Activated T-helper 17 cell treated with anti-CD3 and anti-CD28 coated beads, Interleukin-2, amount 50 U/mL, for 72 hours (primary cell): ENCODE measurements at regions not wholly inside any gene's neighbourhood (a gene's known extent, or its start where the extent isn't known, plus 50 kb on each side); places are given as distances from the start of the nearest gene placed in this dataset.

Experiments used
- ATAC-seq: fragments of 150-1000 bp; cut with Tn5 transposase; replicated peaks from 2 replicates; pipeline ENCODE4 v1.10.0; 2021; ENCODE audit warnings: mild to moderate bottlenecking, moderate library complexity
- H3K27ac Mint-ChIP-seq: one replicate; pipeline ENCODE4 v1.8.0; 2022; ENCODE audit warnings: mixed read lengths
- H3K27me3 Mint-ChIP-seq: one replicate; pipeline ENCODE4 v1.8.0; 2022; ENCODE audit warnings: mixed read lengths
- H3K36me3 Mint-ChIP-seq: one replicate; pipeline ENCODE4 v1.8.0; 2022; ENCODE audit warnings: low read depth, mild to moderate bottlenecking, mixed read lengths
- H3K4me1 Mint-ChIP-seq: one replicate; pipeline ENCODE4 v1.8.0; 2022; ENCODE audit warnings: mixed read lengths
- H3K4me3 Mint-ChIP-seq: one replicate; pipeline ENCODE4 v1.8.0; 2022; ENCODE audit warnings: mild to moderate bottlenecking, mixed read lengths
- H3K9me3 Mint-ChIP-seq: one replicate; pipeline ENCODE4 v1.8.0; 2022; ENCODE audit warnings: mixed read lengths

DNA sequence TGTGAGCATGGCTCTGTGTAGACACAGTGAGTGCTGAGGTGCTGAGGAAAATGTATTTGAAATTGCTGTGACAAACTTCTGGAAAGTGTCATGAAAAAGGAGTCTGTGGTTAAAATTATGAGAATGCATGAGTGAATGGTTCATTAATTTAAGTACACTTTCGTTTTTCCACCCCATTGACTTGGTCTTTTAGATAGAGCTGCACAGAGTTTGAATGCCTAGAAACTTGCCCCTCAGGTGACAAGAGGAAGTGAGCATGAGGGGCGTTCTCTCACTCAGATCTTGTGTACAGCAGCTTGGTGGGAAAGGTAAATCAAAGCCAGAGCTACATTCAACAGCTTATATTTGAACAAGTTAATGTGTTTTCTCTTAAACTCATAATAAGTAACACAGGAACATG is 296.8 kb downstream of the WDR72 start:
- H3K27me3 Mint-ChIP-seq = peaks cover 1% of the 10 kb centered on the region
- no peaks in the 10 kb centered on the region for H3K36me3 Mint-ChIP-seq
- H3K4me1 Mint-ChIP-seq = no peaks in the 10 kb centered on the region
- no peak for ATAC-seq
- no peak overlapping the region for H3K4me3 Mint-ChIP-seq
- no peak overlapping the region for H3K27ac Mint-ChIP-seq
- H3K9me3 Mint-ChIP-seq = no peaks in the 10 kb centered on the region

DNA sequence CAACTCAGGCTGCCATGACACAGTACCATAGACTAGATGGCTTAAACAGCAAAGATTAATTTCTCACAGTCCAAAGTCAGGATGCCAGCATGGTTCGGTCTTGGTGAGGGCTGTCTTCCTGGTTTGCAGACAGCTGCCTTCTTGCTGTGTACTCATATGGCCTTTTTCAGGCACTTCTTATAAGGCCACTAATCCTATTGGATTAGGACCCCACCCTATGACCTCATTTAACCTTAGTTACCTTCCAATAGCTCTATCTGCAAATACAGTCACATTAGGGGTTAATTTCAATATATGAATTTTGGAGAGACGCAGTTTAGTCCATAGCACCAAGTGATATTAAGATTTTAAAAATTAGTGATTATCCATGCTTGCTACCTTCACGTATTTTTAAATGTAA is 297.8 kb downstream of the WDR72 start:
- Mint-ChIP-seq H3K4me3 (no peak overlapping the region), H3K36me3 (no peaks in the 10 kb centered on the region), H3K4me1 (no peaks in the 10 kb centered on the region), H3K27me3 (peaks cover 6% of the 10 kb centered on the region), H3K27ac (no peak overlapping the region), H3K9me3 (peaks cover 4% of the 10 kb centered on the region)
- no peak for ATAC-seq

DNA sequence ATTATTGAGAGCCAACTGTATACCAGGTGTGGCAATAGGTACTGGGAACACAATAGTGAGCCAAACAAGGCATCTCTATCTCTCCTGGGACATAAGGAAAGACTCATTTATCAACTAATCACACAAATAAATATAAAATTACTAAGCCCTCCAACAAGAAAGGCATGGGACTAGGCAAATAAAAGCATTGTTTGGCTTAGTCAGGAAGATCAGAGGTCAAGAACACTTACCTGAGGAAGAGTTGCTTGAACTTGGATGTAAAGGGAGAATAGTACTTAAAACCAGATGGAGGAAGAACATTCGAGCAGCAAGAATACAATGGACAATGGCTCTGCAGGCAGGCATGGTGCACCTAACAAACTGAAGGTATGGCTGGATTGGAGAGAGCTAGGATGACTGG is 300.7 kb downstream of the WDR72 start:
- Mint-ChIP-seq H3K36me3 (no peaks in the 10 kb centered on the region), H3K4me3 (no peak overlapping the region), H3K9me3 (peaks cover 4% of the 10 kb centered on the region), H3K27ac (no peak overlapping the region), H3K4me1 (no peaks in the 10 kb centered on the region), H3K27me3 (peaks cover 6% of the 10 kb centered on the region)
- no peak for ATAC-seq

DNA sequence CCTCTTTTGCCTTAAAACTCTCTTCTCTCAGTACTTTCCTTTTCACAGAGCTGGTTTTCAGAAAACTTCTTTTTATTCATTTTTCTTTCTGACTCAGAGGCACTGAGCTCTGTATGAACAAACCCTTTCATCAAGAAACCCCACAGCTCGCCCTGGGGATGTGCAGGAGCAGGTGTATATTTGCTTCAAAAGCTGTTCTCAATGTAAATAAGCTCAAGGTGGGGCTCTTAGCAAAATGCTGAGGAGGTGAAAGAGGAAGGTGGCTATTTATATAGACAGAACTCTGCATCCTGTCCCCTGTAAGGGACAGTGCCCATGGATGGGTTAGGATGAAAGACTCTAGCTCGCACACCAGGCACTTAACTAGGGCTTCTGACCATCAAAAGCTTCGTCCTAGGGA is 302.0 kb downstream of the WDR72 start:
- Mint-ChIP-seq H3K27ac (no peak overlapping the region), H3K36me3 (no peaks in the 10 kb centered on the region), H3K4me3 (no peak overlapping the region), H3K9me3 (peaks cover 4% of the 10 kb centered on the region), H3K4me1 (no peaks in the 10 kb centered on the region), H3K27me3 (peaks cover 6% of the 10 kb centered on the region)
- no peak for ATAC-seq

DNA sequence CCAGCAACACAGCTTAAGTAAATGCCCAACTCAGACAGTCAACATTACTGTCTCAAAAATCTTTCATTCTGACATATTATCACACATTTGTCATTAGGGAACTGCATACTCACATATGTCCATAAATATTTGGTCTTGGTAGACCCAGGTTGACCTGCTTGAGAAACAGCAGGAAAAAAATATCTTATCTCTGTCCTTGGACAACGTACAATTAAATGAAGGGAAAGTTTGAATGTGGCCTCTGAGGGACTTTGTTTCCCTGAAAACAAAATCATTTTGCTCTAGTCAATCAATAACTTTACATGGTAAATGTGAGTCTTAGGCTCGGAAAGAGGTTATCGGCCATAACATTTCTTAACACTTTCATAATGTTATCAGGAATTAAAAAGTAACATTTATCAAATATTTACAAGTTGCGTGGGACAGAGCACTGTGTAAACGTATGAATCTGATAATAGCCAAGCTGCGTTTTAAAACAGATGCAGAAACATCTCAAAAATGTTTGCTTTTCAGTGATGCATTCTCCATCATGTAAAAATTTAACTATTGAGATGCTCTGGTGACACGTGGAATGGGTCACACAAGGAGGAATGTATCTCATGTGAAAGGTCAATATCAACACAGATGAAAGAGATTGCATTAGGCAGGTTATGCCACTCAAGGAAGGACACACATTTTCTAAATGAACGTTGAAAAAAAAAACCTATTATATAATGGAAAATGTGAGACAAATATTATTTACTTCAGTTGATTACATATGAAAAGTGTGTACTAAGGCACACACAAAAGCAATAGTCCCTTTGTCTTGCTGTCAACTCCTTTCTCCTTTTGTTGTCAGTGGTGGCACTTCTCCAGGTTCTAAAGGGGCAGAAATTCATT is 304.4 kb downstream of the WDR72 start:
- H3K9me3 Mint-ChIP-seq = peaks cover 4% of the 10 kb centered on the region
- H3K36me3 Mint-ChIP-seq = no peaks in the 10 kb centered on the region
- peaks cover 6% of the 10 kb centered on the region for H3K27me3 Mint-ChIP-seq
- no peaks in the 10 kb centered on the region for H3K4me1 Mint-ChIP-seq
- no peak overlapping the region for H3K4me3 Mint-ChIP-seq
- ATAC-seq = no peak
- H3K27ac Mint-ChIP-seq = no peak overlapping the region

DNA sequence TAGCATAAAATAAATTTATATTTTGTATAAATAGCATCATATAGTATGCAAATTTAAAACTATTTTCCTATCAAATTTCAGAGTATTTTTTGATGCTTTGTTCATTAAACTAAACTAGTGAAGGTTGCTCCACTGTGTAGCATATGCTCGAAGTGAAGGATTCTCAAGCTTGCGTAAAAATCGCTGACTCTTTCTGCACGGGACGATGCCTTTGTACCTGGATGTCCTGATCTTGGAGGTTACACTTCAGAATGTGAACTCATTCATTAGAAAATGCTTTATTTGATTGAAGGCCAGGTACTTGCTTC is 305.0 kb downstream of the WDR72 start:
- Mint-ChIP-seq H3K4me3 (no peak overlapping the region), H3K4me1 (no peaks in the 10 kb centered on the region), H3K27me3 (peaks cover 6% of the 10 kb centered on the region), H3K9me3 (peaks cover 4% of the 10 kb centered on the region), H3K27ac (no peak overlapping the region), H3K36me3 (no peaks in the 10 kb centered on the region)
- ATAC-seq = no peak

DNA sequence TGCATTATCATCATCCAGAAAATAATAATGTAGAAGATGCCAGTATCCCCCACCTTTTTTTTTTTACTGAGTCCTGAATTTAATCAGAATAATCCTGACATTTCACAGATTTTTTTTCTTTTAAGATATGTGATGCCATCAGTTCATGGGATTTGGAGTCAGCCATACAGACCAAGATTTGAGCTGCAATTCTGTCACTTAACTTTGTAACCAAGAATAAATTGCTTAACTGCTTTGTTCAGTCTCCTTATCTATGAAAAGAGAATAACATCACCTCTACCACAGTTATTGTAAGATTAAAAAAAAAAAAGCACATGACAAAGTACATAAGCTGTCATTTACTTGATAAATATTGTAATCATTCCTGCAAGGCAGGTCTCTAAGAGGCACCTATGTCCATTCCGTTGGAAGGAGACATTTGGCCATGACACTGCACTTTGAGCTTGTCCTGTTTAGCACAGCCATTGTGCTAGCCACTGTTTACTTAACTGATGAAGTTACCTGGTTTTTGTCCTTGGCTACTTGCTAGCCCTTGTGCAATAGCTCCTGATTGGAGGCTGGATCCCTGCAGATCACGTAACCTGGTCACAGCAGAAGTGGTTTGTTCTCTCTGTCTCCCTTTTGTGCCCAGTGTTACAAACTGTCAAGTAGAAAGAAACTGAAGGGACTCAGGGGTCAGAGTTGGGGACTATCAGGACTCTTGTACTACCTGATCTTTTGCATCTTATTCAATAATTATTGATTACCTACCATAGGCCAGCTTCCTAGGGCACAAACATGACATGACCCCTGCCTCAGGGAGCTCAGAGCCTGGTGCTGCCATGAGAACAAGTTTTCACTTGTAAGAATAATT is 306.0 kb downstream of the WDR72 start:
- no peaks in the 10 kb centered on the region for H3K4me1 Mint-ChIP-seq
- no peaks in the 10 kb centered on the region for H3K36me3 Mint-ChIP-seq
- no peak overlapping the region for H3K4me3 Mint-ChIP-seq
- no peak for ATAC-seq
- peaks cover 6% of the 10 kb centered on the region for H3K27me3 Mint-ChIP-seq
- peaks cover 4% of the 10 kb centered on the region for H3K9me3 Mint-ChIP-seq
- H3K27ac Mint-ChIP-seq = no peak overlapping the region

DNA sequence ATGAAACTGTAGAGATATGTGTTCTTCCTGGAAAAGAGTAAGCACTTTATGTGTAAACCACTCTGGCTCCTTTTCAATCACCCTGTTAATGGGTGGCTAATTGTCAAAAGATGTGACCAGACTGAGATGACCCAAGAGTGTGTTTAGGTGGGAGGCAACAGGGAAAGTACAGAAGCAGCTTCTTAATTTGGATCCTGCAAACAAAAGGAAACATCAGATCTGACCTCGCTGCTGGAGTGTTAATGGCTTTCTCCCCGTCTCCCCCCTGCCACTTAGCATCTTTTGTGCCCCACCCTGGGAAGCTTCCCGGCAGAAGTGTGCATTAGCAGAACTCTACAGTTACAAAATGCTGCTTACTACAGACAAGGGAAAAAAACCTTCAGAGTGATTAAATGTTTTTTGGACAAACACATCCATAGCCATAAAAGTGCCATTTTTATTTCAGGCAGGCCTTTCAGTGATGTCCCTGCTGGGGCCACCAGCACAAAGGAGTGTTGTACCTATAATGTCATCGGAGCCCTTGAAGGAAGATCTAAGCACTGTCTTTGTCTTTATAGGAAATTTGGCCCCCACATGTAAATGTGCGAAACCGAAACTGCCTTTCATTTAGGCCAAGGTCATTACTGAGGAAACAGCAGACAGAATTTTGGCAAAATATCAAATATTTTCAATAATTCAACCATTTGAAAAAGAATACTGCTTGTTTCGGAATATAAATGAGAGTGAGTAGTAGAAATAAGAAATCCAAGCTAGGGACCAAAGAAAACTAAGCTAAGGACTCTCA is 311.0 kb downstream of the WDR72 start:
- no peaks in the 10 kb centered on the region for H3K4me1 Mint-ChIP-seq
- H3K9me3 Mint-ChIP-seq = no peaks in the 10 kb centered on the region
- no peak overlapping the region for H3K27ac Mint-ChIP-seq
- H3K27me3 Mint-ChIP-seq = peaks cover 4% of the 10 kb centered on the region
- no peak overlapping the region for H3K4me3 Mint-ChIP-seq
- H3K36me3 Mint-ChIP-seq = no peaks in the 10 kb centered on the region
- no peak for ATAC-seq

DNA sequence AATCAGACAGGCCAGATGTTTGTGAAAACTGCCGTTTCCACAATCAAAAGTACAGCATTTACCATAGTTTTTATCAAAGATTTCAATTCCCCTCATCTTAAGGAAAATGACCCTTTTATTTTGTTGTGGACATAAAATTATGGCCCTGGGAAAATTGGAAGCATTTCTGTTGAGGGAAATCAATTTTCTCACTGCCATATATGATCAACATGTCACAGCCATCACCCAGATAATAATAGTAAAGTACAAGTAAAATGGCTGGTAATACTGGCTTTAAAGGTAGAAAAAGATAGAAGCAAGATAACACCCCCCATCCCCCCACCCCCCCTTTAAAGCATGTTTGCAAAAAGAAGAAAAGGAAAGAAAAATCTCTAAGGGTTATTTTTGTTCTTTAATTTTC is 311.7 kb downstream of the WDR72 start:
- H3K27ac Mint-ChIP-seq = no peak overlapping the region
- no peaks in the 10 kb centered on the region for H3K36me3 Mint-ChIP-seq
- ATAC-seq = no peak
- H3K4me3 Mint-ChIP-seq = no peak overlapping the region
- no peaks in the 10 kb centered on the region for H3K4me1 Mint-ChIP-seq
- peaks cover 4% of the 10 kb centered on the region for H3K27me3 Mint-ChIP-seq
- no peaks in the 10 kb centered on the region for H3K9me3 Mint-ChIP-seq

DNA sequence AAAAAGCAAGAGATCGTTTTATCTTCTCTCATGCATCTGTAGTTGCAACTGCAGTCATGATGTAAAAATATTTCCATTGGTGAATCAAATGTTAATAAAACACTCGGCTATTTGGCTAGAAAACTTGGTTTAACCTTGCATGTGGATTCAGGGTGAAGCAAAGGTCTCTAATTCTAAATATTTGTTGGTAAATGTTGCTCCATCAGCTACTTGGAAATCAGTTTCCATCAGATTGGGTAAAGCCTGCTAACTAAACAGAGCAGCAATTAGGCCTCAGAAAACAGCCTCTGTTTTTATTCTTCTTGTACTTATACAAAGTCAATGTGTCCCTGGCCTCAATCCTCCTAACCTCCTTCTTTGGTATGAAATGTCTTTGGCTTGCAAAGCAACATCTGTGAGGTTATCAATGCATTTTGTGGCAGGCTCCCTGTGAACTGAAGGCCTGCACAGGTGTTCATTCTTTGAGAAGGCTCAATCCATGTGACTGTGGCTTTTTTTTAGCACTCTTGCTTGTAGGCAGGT is 312.3 kb downstream of the WDR72 start:
- Mint-ChIP-seq H3K4me3 (no peak overlapping the region), H3K27ac (no peak overlapping the region), H3K4me1 (no peaks in the 10 kb centered on the region), H3K27me3 (peaks cover 8% of the 10 kb centered on the region), H3K36me3 (no peaks in the 10 kb centered on the region), H3K9me3 (no peaks in the 10 kb centered on the region)
- ATAC-seq = no peak

DNA sequence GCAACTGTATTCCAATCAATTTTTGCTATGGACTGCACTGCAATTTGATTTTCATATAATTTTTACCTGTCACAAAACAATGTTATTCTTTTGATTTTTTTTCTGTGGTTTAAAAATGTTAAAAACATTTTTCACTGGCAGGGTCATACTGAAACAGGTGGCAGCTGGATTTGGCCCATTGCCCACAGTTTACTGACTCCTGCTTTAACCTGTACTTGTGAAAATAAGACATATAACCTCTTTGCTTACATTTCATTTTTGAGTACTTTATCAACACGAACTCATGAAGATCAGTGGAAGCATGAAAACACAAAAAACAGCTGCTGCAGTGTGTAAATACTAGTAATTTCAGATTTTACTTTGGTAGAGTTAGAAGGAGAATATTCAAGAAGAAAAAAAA is 313.1 kb downstream of the WDR72 start:
- H3K4me1 Mint-ChIP-seq = no peaks in the 10 kb centered on the region
- H3K36me3 Mint-ChIP-seq = no peaks in the 10 kb centered on the region
- no peak for ATAC-seq
- H3K9me3 Mint-ChIP-seq = no peaks in the 10 kb centered on the region
- H3K27ac Mint-ChIP-seq = no peak overlapping the region
- H3K27me3 Mint-ChIP-seq = peaks cover 8% of the 10 kb centered on the region
- no peak overlapping the region for H3K4me3 Mint-ChIP-seq

DNA sequence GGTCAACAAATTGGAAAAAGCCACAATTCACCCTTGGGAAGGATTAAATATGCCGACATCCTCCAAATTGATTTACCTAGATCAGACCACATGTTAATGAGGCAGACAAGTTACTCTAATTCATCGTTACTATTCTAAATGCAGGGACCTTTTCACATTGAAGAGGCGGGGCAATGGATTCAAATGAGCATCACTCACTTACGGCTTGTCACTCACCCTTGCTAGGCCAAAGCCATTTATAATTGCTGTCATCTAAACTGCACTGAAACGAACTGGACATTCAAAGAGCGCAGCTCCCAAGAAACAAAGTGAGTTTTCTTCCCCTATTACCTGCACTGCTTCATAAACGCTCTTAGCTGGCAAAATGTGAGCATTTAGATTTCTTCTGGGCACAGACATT is 313.9 kb downstream of the WDR72 start:
- Mint-ChIP-seq H3K4me1 (no peaks in the 10 kb centered on the region), H3K36me3 (no peaks in the 10 kb centered on the region), H3K27ac (no peak overlapping the region), H3K9me3 (no peaks in the 10 kb centered on the region), H3K27me3 (peaks cover 8% of the 10 kb centered on the region), H3K4me3 (no peak overlapping the region)
- no peak for ATAC-seq

DNA sequence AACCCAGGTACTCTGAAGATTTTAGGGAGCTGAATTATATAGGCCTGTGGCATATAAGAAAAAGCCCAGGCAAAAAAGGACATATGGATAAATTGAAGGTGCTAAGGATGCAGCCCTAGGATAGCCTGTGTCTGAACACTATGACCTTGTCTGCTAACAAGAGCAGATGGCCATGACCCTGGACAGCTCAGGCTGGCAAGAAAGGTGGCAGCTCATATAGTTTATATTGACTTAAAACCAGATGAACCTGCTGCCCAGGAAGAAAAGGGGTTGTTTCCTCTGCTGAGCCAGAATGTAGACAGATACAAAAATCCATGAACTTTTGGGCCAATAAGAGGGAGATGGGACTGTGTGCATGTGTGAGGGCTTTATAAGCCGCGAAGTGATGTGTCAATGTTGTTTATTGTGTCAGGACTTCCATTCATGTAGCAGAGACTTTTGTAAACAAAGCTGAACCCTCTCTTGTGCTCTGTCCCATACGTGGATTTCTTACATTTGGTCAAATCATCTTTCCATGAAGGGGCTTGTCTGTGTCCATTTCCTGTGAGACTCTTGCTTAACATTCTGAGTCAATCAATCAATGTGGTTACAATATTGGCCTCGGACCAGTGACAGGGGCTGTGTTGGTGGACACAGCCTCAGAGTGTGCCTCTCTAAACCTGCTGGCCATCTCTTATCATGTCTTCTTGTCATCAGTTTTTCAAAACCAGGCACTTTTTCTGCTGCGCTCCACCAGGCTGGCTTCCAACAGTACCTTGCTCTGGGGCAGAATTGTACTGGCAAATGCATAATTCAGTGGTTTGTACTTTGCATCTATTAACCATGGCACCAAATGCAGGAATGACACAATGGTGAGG is 321.2 kb downstream of the WDR72 start:
- no peak for ATAC-seq
- Mint-ChIP-seq H3K4me3 (no peak overlapping the region), H3K9me3 (no peaks in the 10 kb centered on the region), H3K36me3 (no peaks in the 10 kb centered on the region), H3K27me3 (peaks cover 7% of the 10 kb centered on the region), H3K4me1 (no peaks in the 10 kb centered on the region), H3K27ac (no peak overlapping the region)

DNA sequence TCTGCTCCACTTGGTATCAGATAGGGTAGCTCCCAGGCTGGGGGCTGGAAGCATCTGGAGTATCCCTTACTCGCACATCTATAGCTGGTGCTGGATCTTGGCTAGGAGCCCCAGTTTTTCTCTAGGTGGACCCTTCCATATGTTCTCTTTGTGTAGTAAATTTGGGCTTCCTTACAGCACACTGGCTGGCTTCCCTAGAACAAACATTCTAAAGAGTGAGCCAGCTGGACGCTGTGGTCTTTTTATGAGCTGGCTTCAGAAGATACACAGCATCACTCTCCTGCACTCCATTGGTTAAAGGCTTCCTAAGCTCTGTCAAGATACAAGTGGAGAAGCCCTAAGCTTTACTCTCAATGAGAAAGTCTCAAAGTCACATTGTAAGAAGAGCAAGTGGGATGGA is 322.1 kb downstream of the WDR72 start:
- H3K36me3 Mint-ChIP-seq = no peaks in the 10 kb centered on the region
- no peak for ATAC-seq

More for the DNA sequence above, 322.1 kb downstream of the WDR72 start:
- Mint-ChIP-seq H3K9me3 (no peaks in the 10 kb centered on the region), H3K27ac (no peak overlapping the region), H3K4me3 (no peak overlapping the region), H3K27me3 (peaks cover 6% of the 10 kb centered on the region), H3K4me1 (no peaks in the 10 kb centered on the region)
